Endothelial cell (in vitro differentiated cells): ENCODE measurements at regions not wholly inside any gene's neighbourhood (a gene's known extent, or its start where the extent isn't known, plus 50 kb on each side); places are given as distances from the start of the nearest gene placed in this dataset.

Experiments
- DNase-seq: peaks from one replicate; pipeline ENCODE4 v3.0.0; 2021; ENCODE audit warnings: low spot score
- H3K27ac Mint-ChIP-seq: one replicate; pipeline ENCODE4 v1.8.0; 2021; ENCODE audit warnings: mixed read lengths, inconsistent platforms; ENCODE audit not compliant: unreplicated experiment
- H3K27me3 Mint-ChIP-seq: one replicate; pipeline ENCODE4 v1.8.0; 2021; ENCODE audit warnings: mild to moderate bottlenecking, moderate library complexity, mixed read lengths, inconsistent platforms; ENCODE audit not compliant: unreplicated experiment
- H3K36me3 Mint-ChIP-seq: one replicate; pipeline ENCODE4 v1.8.0; 2021; ENCODE audit warnings: mild to moderate bottlenecking, low read depth, mixed read lengths, inconsistent platforms; ENCODE audit not compliant: unreplicated experiment
- H3K4me1 Mint-ChIP-seq: one replicate; pipeline ENCODE4 v1.8.0; 2021; ENCODE audit warnings: mild to moderate bottlenecking, mixed read lengths, inconsistent platforms; ENCODE audit not compliant: unreplicated experiment
- H3K4me3 Mint-ChIP-seq: one replicate; pipeline ENCODE4 v1.8.0; 2021; ENCODE audit warnings: mild to moderate bottlenecking, mixed read lengths, inconsistent platforms; ENCODE audit not compliant: unreplicated experiment
- H3K9me3 Mint-ChIP-seq: one replicate; pipeline ENCODE4 v1.8.0; 2021; ENCODE audit warnings: mixed read lengths, inconsistent platforms; ENCODE audit not compliant: unreplicated experiment
- CTCF ChIP-seq: fragments of 200-600 bp; sonication (generic); IDR thresholded peaks from one replicate; pipeline ENCODE4 v1.5.0; 2021; ENCODE audit warnings: antibody characterized with exemption; ENCODE audit not compliant: unreplicated experiment

- Mint-ChIP-seq H3K4me1 (no peaks in the 10 kb centered on the region), H3K36me3 (no peaks in the 10 kb centered on the region), H3K4me3 (no peak overlapping the region), H3K27me3 (peaks cover 2% of the 10 kb centered on the region), H3K27ac (no peak overlapping the region), H3K9me3 (no peaks in the 10 kb centered on the region)
- DNase-seq = no peak
- no peak for TF ChIP-seq CTCF
Measured at GRCh38 chr6:68144667-68145066, 490.4 kb upstream of the ADGRB3 start.

DNA sequence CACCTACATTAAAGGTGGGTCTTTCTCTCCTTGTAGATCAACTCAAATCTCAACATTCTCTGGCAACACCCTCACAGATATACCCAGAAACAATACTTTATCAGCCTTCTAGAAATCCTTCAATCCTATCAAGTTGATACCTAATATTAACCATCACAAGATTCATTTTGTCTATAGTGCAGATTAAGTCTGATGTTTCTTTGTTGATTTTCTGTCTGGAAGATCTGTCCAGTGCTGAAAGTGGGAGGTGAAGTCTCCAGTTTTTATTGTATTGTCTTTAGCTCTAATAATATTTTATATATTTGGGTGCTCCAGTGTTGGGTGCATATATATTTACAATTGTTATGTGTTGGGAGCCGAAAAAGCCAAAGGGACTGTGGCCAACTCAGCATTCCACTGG is 493.9 kb upstream of the ADGRB3 start:
- Mint-ChIP-seq H3K9me3 (no peaks in the 10 kb centered on the region), H3K36me3 (no peaks in the 10 kb centered on the region)
- TF ChIP-seq CTCF = no peak

DNA sequence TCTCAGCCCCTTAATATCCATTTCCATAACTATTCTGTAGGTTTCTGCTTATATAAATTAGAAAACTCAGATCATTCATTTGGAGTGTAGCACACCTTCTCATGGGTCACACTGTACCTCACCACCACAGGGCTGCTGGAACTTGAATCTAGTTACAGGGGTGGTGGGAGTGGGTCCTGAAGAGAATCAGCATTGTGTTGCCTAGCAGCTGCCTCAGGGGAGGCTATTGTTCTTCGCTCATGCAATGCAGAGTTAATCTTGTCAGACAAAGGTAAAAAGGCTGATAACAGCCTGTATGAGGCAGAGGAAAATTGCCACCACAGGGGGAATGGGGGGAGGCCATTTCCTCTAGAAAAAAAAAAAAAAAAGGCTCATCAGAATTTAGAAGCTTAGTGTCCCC is 496.0 kb upstream of the ADGRB3 start:
- H3K27ac Mint-ChIP-seq = no peak overlapping the region
- no peak for DNase-seq
- H3K4me3 Mint-ChIP-seq = no peak overlapping the region
- H3K4me1 Mint-ChIP-seq = no peaks in the 10 kb centered on the region
- no peak for TF ChIP-seq CTCF
- no peaks in the 10 kb centered on the region for H3K36me3 Mint-ChIP-seq
- peaks cover 2% of the 10 kb centered on the region for H3K27me3 Mint-ChIP-seq
- H3K9me3 Mint-ChIP-seq = no peaks in the 10 kb centered on the region

More for the DNA sequence above, 493.9 kb upstream of the ADGRB3 start:
- Mint-ChIP-seq H3K4me1 (no peaks in the 10 kb centered on the region), H3K4me3 (no peak overlapping the region), H3K27me3 (peaks cover 2% of the 10 kb centered on the region), H3K27ac (no peak overlapping the region)
- DNase-seq = no peak

DNA sequence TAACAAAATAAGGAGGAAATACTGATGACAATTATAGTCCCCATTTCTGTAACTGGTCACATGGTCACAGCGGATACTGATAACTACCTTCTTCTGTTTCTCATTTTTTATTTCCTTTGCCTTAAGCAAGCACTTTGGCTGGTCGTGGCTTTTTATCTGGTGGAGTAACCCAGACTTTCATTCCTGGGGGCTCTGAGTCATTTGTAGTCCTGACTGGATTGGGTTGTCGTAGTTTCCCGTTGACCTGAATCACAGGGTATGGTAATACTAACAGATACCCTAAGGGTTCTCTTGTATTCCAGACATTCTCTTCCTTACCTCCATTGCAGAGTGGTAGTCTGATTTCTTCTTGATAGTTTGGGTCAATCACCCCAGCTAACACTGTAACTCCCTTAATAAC is 500.3 kb upstream of the ADGRB3 start:
- H3K27ac Mint-ChIP-seq = no peak overlapping the region
- no peak overlapping the region for H3K4me3 Mint-ChIP-seq
- DNase-seq = no peak
- H3K27me3 Mint-ChIP-seq = no peaks in the 10 kb centered on the region
- no peaks in the 10 kb centered on the region for H3K4me1 Mint-ChIP-seq
- no peaks in the 10 kb centered on the region for H3K9me3 Mint-ChIP-seq
- TF ChIP-seq CTCF = no peak
- no peaks in the 10 kb centered on the region for H3K36me3 Mint-ChIP-seq

DNA sequence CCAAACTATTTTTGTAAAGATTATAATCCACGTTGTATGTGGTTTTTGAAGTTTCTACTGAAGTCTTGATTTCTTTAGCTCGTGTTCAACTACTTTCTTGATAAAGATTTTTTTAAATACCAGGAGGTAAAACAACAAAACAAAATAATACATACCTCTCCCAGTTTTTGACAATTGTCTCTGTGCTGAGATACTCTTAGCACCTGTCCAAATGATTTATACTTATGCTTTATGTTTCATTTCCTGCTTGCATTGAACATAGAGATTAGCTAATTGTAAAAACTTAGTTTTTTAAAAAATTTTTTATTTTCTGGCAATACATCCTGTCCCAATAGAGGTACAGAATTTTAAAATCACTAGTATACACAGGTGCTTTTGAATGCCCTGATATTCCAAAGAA is 506.9 kb upstream of the ADGRB3 start:
- Mint-ChIP-seq H3K36me3 (no peaks in the 10 kb centered on the region), H3K4me3 (no peak overlapping the region), H3K9me3 (no peaks in the 10 kb centered on the region), H3K27me3 (no peaks in the 10 kb centered on the region), H3K4me1 (no peaks in the 10 kb centered on the region), H3K27ac (no peak overlapping the region)
- no peak for TF ChIP-seq CTCF
- DNase-seq = no peak
